HepG2 (cell line): ENCODE measurements at regions not wholly inside any gene's neighbourhood (a gene's known extent, or its start where the extent isn't known, plus 50 kb on each side); places are given as distances from the start of the nearest gene placed in this dataset.

Source experiments
- FOXJ3 ChIP-seq: sonication (generic); formaldehyde crosslinking; IDR thresholded peaks from 2 replicates; pipeline ENCODE4 v1.4.0; 2020; ENCODE audit warnings: missing genetic modification reagents, mild to moderate bottlenecking, borderline replicate concordance
- HMG20A ChIP-seq: IDR thresholded peaks from 2 replicates; pipeline ENCODE4 v1.6.1; 2016; ENCODE audit warnings: borderline replicate concordance
- SIN3A ChIP-seq: IDR thresholded peaks from 2 replicates; pipeline ENCODE4 v1.6.1; 2011; ENCODE audit warnings: low read depth, mild to moderate bottlenecking, control low read depth, low read length, borderline replicate concordance
- USF2 ChIP-seq, 2 experiments: sonication (generic) in 1 of 2; formaldehyde crosslinking in 1 of 2; IDR thresholded peaks; 2 replicates each; pipeline versions ENCODE4 v1.5.1 to v1.6.1; 2011 to 2020; ENCODE audit warnings: borderline replicate concordance in 1 of 2, low read depth in 1 of 2, low read length in 1 of 2, mild to moderate bottlenecking in 1 of 2, missing genetic modification reagents in 1 of 2, moderate library complexity in 1 of 2
- ZBTB46 ChIP-seq: sonication (generic); formaldehyde crosslinking; IDR thresholded peaks from 2 replicates; pipeline ENCODE4 v1.4.0; 2020; ENCODE audit warnings: mild to moderate bottlenecking, missing genetic modification reagents, borderline replicate concordance
- ZNF629 ChIP-seq: sonication (generic); formaldehyde crosslinking; conservative IDR thresholded peaks from 2 replicates; pipeline ENCODE4 v1.5.0; 2020; ENCODE audit warnings: missing genetic modification reagents
- TF ChIP-seq, protein P1 (sequence below): sonication (generic); formaldehyde crosslinking; IDR thresholded peaks from 2 replicates; pipeline ENCODE4 v1.5.0; 2020; ENCODE audit warnings: mild to moderate bottlenecking, missing genetic modification reagents, moderate library complexity
- TF ChIP-seq, protein P2 (sequence below): sonication (generic); formaldehyde crosslinking; IDR thresholded peaks from 2 replicates; pipeline ENCODE4 v1.8.0; 2022; ENCODE audit warnings: mild to moderate bottlenecking, missing genetic modification reagents, borderline replicate concordance

DNA sequence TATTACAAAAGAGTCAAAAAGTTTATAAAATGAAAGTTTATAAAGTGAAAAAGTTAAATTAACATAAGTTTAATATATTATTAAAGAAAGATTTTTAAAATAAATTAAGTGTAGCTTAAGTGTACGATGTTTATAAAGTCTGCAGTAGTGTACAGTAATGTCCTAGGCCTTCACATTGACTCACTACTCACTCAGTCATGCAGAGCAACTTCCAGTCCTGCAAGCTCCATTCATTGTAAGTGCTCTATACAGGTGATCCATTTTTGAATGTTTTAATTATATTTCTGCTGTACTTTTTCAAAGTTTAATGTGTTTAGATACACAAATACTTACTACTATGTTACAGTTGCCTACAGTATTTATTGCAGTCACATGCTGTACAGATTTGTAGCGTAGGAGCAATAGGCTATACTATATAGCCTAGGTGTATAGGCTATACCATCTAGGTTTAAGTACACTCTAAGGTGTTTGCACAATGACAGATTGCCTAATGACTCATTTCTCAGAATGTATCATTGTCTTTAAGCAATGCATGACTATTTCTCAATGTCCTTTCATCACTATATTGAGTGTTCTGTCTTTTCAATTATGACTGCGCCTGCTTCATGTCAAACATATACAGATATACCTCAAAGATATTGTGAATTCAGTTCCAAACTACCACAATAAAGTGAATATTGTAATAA lies 1110.3 kb upstream of the MAP3K7 start:
- TF ChIP-seq FOXJ3 (CRISPR knock-in tag) (no peak), ZBTB46 (CRISPR knock-in tag) (no peak), SIN3A (no peak), ZNF629 (CRISPR knock-in tag) (no peak), USF2 (IDR thresholded peaks at IDR 0.05; ENCODE audit: low read depth, low read length) (no peak), USF2 (CRISPR knock-in tag; IDR thresholded peaks at IDR 0.05; ENCODE audit: borderline replicate concordance) (no peak), HMG20A (no peak)
- TF ChIP-seq, protein P1, sequence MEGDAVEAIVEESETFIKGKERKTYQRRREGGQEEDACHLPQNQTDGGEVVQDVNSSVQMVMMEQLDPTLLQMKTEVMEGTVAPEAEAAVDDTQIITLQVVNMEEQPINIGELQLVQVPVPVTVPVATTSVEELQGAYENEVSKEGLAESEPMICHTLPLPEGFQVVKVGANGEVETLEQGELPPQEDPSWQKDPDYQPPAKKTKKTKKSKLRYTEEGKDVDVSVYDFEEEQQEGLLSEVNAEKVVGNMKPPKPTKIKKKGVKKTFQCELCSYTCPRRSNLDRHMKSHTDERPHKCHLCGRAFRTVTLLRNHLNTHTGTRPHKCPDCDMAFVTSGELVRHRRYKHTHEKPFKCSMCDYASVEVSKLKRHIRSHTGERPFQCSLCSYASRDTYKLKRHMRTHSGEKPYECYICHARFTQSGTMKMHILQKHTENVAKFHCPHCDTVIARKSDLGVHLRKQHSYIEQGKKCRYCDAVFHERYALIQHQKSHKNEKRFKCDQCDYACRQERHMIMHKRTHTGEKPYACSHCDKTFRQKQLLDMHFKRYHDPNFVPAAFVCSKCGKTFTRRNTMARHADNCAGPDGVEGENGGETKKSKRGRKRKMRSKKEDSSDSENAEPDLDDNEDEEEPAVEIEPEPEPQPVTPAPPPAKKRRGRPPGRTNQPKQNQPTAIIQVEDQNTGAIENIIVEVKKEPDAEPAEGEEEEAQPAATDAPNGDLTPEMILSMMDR (CRISPR knock-in tag), result no peak
- TF ChIP-seq, protein P2, sequence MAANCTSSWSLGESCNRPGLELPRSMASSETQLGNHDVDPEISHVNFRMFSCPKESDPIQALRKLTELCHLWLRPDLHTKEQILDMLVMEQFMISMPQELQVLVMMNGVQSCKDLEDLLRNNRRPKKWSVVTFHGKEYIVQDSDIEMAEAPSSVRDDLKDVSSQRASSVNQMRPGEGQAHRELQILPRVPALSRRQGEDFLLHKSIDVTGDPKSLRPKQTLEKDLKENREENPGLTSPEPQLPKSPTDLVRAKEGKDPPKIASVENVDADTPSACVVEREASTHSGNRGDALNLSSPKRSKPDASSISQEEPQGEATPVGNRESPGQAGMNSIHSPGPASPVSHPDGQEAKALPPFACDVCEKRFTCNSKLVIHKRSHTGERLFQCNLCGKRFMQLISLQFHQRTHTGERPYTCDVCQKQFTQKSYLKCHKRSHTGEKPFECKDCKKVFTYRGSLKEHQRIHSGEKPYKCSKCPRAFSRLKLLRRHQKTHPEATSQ, result no peak
